ENCODE measurements at regions not wholly inside any gene's neighbourhood (a gene's known extent, or its start where the extent isn't known, plus 50 kb on each side); places are given as distances from the start of the nearest gene placed in this dataset.
"Not testable (repeated sequence)": the region's sequence is repeated elsewhere in the genome, so short reads cannot be mapped to it uniquely, and the experiment has no call there.

- H3K27ac Mint-ChIP-seq, result no peak overlapping the region
- no peaks in the 10 kb centered on the region for H3K36me3 Mint-ChIP-seq
- no peak overlapping the region for H3K4me3 Mint-ChIP-seq
- ATAC-seq (ENCODE audit: low read depth) (no peak), DNase-seq (no peak)
- no peaks in the 10 kb centered on the region for H3K4me1 Mint-ChIP-seq
- no peaks in the 10 kb centered on the region for H3K27me3 Mint-ChIP-seq
- POLR2A ChIA-PET, result no interaction called here
- no peaks in the 10 kb centered on the region for H3K9me3 Mint-ChIP-seq
Measured at GRCh38 chr11:69944146-69944795, 125.1 kb upstream of the FGF3 start.

GRCh38 chr11:69945157-69945556 lies 125.9 kb upstream of the FGF3 start:
- ATAC-seq (ENCODE audit: low read depth) (no peak), DNase-seq (no peak)
- POLR2A ChIA-PET, result interaction anchor here (0.5 kb wide), 1 partner anchor 30 kb away, joined by 4 read pairs; no protein-coding TSS in a partner anchor
- Mint-ChIP-seq H3K9me3 (no peaks in the 10 kb centered on the region), H3K4me1 (no peaks in the 10 kb centered on the region), H3K4me3 (no peak overlapping the region), H3K36me3 (no peaks in the 10 kb centered on the region), H3K27ac (no peak overlapping the region), H3K27me3 (no peaks in the 10 kb centered on the region)

- POLR2A ChIA-PET, result no interaction called here
- ATAC-seq (ENCODE audit: low read depth), result no peak
- H3K27me3 Mint-ChIP-seq, result no peaks in the 10 kb centered on the region
- H3K4me1 Mint-ChIP-seq, result no peaks in the 10 kb centered on the region
- no peaks in the 10 kb centered on the region for H3K9me3 Mint-ChIP-seq
- H3K36me3 Mint-ChIP-seq, result no peaks in the 10 kb centered on the region
- no peak for DNase-seq
- no peak overlapping the region for H3K27ac Mint-ChIP-seq
- H3K4me3 Mint-ChIP-seq, result no peak overlapping the region
Measured at GRCh38 chr11:69947059-69947792, 128.0 kb upstream of the FGF3 start.

GRCh38 chr11:69947793-69948255 lies 128.6 kb upstream of the FGF3 start:
- Mint-ChIP-seq H3K27ac (no peak overlapping the region), H3K9me3 (no peaks in the 10 kb centered on the region)

GRCh38 chr11:69948256-69949141 lies 129.3 kb upstream of the FGF3 start:
- no peak overlapping the region for H3K27ac Mint-ChIP-seq
- H3K4me1 Mint-ChIP-seq, result no peaks in the 10 kb centered on the region
- H3K9me3 Mint-ChIP-seq, result no peaks in the 10 kb centered on the region
- no peaks in the 10 kb centered on the region for H3K36me3 Mint-ChIP-seq
- no peaks in the 10 kb centered on the region for H3K27me3 Mint-ChIP-seq
- DNase-seq (no peak), ATAC-seq (ENCODE audit: low read depth) (no peak)
- no peak overlapping the region for H3K4me3 Mint-ChIP-seq
- POLR2A ChIA-PET, result no interaction called here

More at GRCh38 chr11:69947793-69948255, 128.6 kb upstream of the FGF3 start:
- H3K27me3 Mint-ChIP-seq, result no peaks in the 10 kb centered on the region
- DNase-seq (no peak), ATAC-seq (ENCODE audit: low read depth) (no peak)
- H3K4me1 Mint-ChIP-seq, result no peaks in the 10 kb centered on the region
- POLR2A ChIA-PET, result no interaction called here
- H3K36me3 Mint-ChIP-seq, result no peaks in the 10 kb centered on the region
- H3K4me3 Mint-ChIP-seq, result no peak overlapping the region

- POLR2A ChIA-PET, result no interaction called here
- H3K27ac Mint-ChIP-seq, result no peak overlapping the region
- H3K9me3 Mint-ChIP-seq, result no peaks in the 10 kb centered on the region
- ATAC-seq (ENCODE audit: low read depth) (no peak), DNase-seq (no peak)
- H3K4me1 Mint-ChIP-seq, result no peaks in the 10 kb centered on the region
- no peaks in the 10 kb centered on the region for H3K27me3 Mint-ChIP-seq
- no peak overlapping the region for H3K4me3 Mint-ChIP-seq
- no peaks in the 10 kb centered on the region for H3K36me3 Mint-ChIP-seq
Measured at GRCh38 chr11:69949327-69949726, 128.8 kb upstream of the ANO1 start.

- no peak overlapping the region for H3K4me3 Mint-ChIP-seq
- POLR2A ChIA-PET, result no interaction called here
- no peaks in the 10 kb centered on the region for H3K36me3 Mint-ChIP-seq
- ATAC-seq (ENCODE audit: low read depth) (no peak), DNase-seq (no peak)
- H3K27ac Mint-ChIP-seq, result no peak overlapping the region
- H3K4me1 Mint-ChIP-seq, result no peaks in the 10 kb centered on the region
- no peaks in the 10 kb centered on the region for H3K27me3 Mint-ChIP-seq
- no peaks in the 10 kb centered on the region for H3K9me3 Mint-ChIP-seq
Measured at GRCh38 chr11:69950120-69950519, 128.0 kb upstream of the ANO1 start.

- H3K4me1 Mint-ChIP-seq, result no peaks in the 10 kb centered on the region
- H3K9me3 Mint-ChIP-seq, result no peaks in the 10 kb centered on the region
- H3K36me3 Mint-ChIP-seq, result no peaks in the 10 kb centered on the region
- no peak for ATAC-seq (ENCODE audit: low read depth)
- no peak overlapping the region for H3K4me3 Mint-ChIP-seq
- POLR2A ChIA-PET, result no interaction called here
- no peak overlapping the region for H3K27ac Mint-ChIP-seq
- H3K27me3 Mint-ChIP-seq, result no peaks in the 10 kb centered on the region
- no peak for DNase-seq
Measured at GRCh38 chr11:69950621-69951020, 127.5 kb upstream of the ANO1 start.

- ATAC-seq (ENCODE audit: low read depth), result no peak
- POLR2A ChIA-PET, result no interaction called here
- Mint-ChIP-seq H3K36me3 (no peaks in the 10 kb centered on the region), H3K27ac (no peak overlapping the region), H3K4me3 (no peak overlapping the region), H3K27me3 (no peaks in the 10 kb centered on the region), H3K4me1 (no peaks in the 10 kb centered on the region), H3K9me3 (no peaks in the 10 kb centered on the region)
- no peak for DNase-seq
Measured at GRCh38 chr11:69951821-69952220, 126.3 kb upstream of the ANO1 start.

GRCh38 chr11:69952229-69952975 lies 125.7 kb upstream of the ANO1 start:
- H3K36me3 Mint-ChIP-seq; H3K27me3 Mint-ChIP-seq; POLR2A ChIA-PET; DNase-seq; ATAC-seq (ENCODE audit: low read depth); H3K4me3 Mint-ChIP-seq; H3K9me3 Mint-ChIP-seq; H3K27ac Mint-ChIP-seq; H3K4me1 Mint-ChIP-seq: not testable (repeated sequence)

GRCh38 chr11:69953356-69953755 lies 124.8 kb upstream of the ANO1 start:
- H3K36me3 Mint-ChIP-seq, result no peaks in the 10 kb centered on the region
- H3K9me3 Mint-ChIP-seq, result no peaks in the 10 kb centered on the region
- no peak for ATAC-seq (ENCODE audit: low read depth)

GRCh38 chr11:69954756-69955155 lies 123.4 kb upstream of the ANO1 start:
- ATAC-seq (ENCODE audit: low read depth), result no peak
- POLR2A ChIA-PET, result no interaction called here

More at GRCh38 chr11:69953356-69953755, 124.8 kb upstream of the ANO1 start:
- no peaks in the 10 kb centered on the region for H3K4me1 Mint-ChIP-seq
- POLR2A ChIA-PET, result no interaction called here
- H3K4me3 Mint-ChIP-seq, result no peak overlapping the region
- H3K27ac Mint-ChIP-seq, result no peak overlapping the region
- DNase-seq, result no peak
- H3K27me3 Mint-ChIP-seq, result no peaks in the 10 kb centered on the region

GRCh38 chr11:69956669-69957190 lies 121.4 kb upstream of the ANO1 start:
- Mint-ChIP-seq H3K9me3 (peaks cover under 1% of the 10 kb centered on the region), H3K4me3 (no peak overlapping the region), H3K27me3 (no peaks in the 10 kb centered on the region), H3K27ac (no peak overlapping the region), H3K36me3 (no peaks in the 10 kb centered on the region), H3K4me1 (no peaks in the 10 kb centered on the region)
- ATAC-seq (ENCODE audit: low read depth) (no peak), DNase-seq (no peak)
- POLR2A ChIA-PET, result no interaction called here

More at GRCh38 chr11:69954756-69955155, 123.4 kb upstream of the ANO1 start:
- Mint-ChIP-seq H3K27ac (no peak overlapping the region), H3K4me3 (no peak overlapping the region), H3K9me3 (no peaks in the 10 kb centered on the region), H3K27me3 (no peaks in the 10 kb centered on the region), H3K36me3 (no peaks in the 10 kb centered on the region), H3K4me1 (no peaks in the 10 kb centered on the region)
- no peak for DNase-seq

Data from activated naive CD8-positive, alpha-beta T cell treated with anti-CD3 and anti-CD28 coated beads, Interleukin-2, amount 10 ng/mL, durations not matched to agents 7 days and 5 days (primary cell).